ENCODE measurements at regions not wholly inside any gene's neighbourhood (a gene's known extent, or its start where the extent isn't known, plus 50 kb on each side); places are given as distances from the start of the nearest gene placed in this dataset.

DNA sequence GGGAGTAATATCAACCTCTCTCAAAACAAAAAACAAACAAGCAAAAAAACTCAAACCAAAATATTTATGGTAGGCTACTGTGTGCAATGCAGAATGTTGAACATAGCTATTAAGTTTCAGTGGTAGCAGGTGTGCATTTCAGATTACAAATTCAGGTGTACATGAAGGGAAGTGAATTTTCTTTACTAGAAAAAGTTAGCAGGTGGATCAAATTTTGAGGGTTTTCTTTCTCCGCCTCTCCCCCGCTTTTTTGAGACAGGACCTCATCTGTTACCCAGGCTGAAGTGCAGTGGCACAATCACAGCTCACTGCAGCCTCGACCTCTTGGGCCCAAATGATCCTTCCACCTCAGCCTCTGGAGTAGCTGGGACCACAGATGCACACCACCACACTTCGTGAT is 109.7 kb upstream of the GOLIM4 start:
- H3K27ac ChIP-seq = no peak overlapping the region
- TF ChIP-seq, protein P1, sequence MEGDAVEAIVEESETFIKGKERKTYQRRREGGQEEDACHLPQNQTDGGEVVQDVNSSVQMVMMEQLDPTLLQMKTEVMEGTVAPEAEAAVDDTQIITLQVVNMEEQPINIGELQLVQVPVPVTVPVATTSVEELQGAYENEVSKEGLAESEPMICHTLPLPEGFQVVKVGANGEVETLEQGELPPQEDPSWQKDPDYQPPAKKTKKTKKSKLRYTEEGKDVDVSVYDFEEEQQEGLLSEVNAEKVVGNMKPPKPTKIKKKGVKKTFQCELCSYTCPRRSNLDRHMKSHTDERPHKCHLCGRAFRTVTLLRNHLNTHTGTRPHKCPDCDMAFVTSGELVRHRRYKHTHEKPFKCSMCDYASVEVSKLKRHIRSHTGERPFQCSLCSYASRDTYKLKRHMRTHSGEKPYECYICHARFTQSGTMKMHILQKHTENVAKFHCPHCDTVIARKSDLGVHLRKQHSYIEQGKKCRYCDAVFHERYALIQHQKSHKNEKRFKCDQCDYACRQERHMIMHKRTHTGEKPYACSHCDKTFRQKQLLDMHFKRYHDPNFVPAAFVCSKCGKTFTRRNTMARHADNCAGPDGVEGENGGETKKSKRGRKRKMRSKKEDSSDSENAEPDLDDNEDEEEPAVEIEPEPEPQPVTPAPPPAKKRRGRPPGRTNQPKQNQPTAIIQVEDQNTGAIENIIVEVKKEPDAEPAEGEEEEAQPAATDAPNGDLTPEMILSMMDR (conservative IDR thresholded peaks at IDR 0.05) = no peak
- no peak for TF ChIP-seq ZFX (IDR thresholded peaks at IDR 0.05)

DNA sequence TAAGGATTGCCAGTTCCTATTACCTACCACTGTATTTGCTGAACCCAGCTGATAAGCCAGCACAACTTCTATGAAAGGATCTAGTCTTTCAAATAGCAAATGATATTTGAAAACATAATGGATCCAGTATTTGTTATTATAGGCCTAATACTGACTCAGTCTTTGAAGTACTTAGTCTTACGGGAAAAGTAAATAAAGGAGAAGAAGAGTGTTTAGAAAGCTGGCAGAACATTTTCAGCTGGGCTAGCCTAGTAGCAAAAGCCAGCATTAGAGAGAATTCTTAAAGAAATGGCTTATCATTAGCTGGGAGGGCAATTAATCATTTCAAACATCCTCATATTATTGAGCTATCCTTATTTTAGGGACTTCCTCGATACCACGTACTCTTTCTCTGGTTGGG is 101.4 kb upstream of the GOLIM4 start:
- no peak overlapping the region for H3K27ac ChIP-seq
- no peak for TF ChIP-seq ZFX (IDR thresholded peaks at IDR 0.05)
- TF ChIP-seq, protein P1 (conservative IDR thresholded peaks at IDR 0.05) = no peak

- no peak overlapping the region for H3K27ac ChIP-seq
- no peak for TF ChIP-seq ZFX (IDR thresholded peaks at IDR 0.05)
- TF ChIP-seq, protein P1 (conservative IDR thresholded peaks at IDR 0.05) = no peak
Observed at GRCh38 chr3:168191856-168192255, 96.1 kb upstream of the GOLIM4 start.

DNA sequence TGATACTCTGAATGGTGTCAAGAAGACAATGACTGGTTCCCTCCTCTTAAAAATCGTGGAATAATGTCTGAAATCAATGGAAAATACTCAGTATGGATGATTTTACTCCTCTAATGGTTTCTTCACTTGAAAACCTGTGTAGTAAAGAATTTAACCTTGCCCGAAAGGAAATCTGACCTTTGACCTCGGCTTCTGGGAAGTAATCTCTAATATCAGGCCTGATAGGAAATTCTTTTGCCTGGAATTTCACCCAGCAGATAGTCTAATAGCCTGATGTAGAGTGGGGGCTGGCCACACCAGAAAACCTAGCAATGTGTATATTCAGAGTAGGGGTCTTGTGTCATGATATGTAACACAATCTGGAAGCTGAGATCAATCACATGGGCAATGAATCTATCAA is 91.5 kb upstream of the GOLIM4 start:
- TF ChIP-seq, protein P1 (conservative IDR thresholded peaks at IDR 0.05) = no peak
- no peak for TF ChIP-seq ZFX (IDR thresholded peaks at IDR 0.05)
- H3K27ac ChIP-seq = no peak overlapping the region

DNA sequence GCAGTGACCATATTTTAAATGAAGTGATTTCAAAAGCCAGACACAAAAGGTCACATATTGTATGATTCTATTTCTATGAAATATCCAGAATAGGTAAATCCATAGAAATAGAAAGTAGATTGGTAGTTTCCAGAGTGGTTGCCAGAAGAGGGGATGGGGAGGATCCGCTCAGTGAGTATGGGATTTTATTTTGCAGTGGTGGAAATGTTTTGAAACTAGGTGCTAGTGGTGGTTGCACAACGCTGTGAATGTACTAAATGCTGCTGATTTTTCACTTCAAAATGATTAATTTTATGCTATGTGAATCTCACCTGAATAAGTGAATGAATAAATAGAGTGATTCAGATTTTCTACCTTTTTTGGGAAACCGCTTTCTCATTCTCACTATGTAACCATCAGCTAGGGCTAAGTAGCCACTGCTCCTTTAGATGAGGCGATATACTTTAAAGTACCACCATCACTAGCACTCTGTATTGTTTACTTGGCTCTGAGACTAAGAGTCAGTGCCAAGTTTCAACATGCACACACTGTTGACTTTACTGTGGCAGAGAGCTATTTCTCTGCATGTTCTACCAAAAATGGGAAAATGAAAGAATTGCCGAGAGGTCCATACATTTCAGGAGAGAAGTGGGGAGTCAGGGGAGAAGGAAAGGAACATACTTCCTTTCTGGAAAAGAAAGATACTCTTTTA is 90.7 kb upstream of the GOLIM4 start:
- TF ChIP-seq, protein P1 (conservative IDR thresholded peaks at IDR 0.05) = no peak
- no peak for TF ChIP-seq ZFX (IDR thresholded peaks at IDR 0.05)
- H3K27ac ChIP-seq = no peak overlapping the region

DNA sequence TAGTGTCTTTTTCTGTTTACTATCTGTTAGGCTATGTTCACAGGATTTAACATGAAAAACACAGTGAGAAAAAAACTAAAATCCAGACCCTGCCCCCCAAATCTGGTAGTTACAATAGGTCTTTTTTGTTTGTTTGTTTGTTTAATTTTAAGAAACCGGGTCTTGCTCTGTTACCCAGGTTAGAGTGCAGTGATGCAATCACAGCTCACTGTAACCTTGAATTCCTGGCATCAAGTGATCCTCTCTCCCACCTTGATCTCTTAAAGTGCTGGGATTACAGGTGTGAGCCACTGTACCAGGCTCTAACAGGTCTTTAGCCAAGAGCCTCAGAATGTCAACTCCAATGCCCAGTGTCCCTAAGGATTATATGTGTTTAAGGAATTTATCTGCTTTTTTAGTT is 88.0 kb upstream of the GOLIM4 start:
- no peak for TF ChIP-seq ZFX (IDR thresholded peaks at IDR 0.05)
- TF ChIP-seq, protein P1 (conservative IDR thresholded peaks at IDR 0.05) = no peak
- H3K27ac ChIP-seq = no peak overlapping the region

DNA sequence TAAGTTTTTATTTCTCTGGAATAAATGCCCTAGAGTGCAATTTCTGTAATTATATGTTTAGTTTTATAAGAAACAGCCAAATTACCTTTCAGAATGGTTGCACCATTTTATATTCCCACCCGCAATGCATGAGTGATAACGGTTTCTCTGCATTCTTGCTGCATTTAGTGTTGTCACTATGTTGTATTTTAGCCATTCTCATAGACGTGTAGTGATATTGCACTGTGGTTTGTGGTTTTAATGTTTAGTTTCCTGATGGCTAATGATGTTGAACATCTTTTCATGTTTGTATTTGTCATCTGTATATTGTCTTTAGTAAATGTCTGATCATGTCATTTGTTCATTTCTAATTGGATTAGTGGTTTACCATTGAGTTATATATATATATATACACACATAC is 73.0 kb upstream of the GOLIM4 start:
- no peak overlapping the region for H3K27ac ChIP-seq
- TF ChIP-seq, protein P1 (conservative IDR thresholded peaks at IDR 0.05) = no peak
- TF ChIP-seq ZFX (IDR thresholded peaks at IDR 0.05) = no peak
